Muscle of leg (tissue), 3 donors: ENCODE measurements at regions not wholly inside any gene's neighbourhood (a gene's known extent, or its start where the extent isn't known, plus 50 kb on each side); places are given as distances from the start of the nearest gene placed in this dataset.
A peak's percentile ranks its signal among the peaks of the same experiment; 100 is the strongest.
"Not testable (repeated sequence)": the region's sequence is repeated elsewhere in the genome, so short reads cannot be mapped to it uniquely, and the experiment has no call there.

Experiments used
- DNase-seq: peaks from one replicate; pipeline ENCODE4 v3.0.0; 2013
- H3K27ac ChIP-seq: one replicate; pipeline ENCODE4 v1.5.1; 2013; ENCODE audit warnings: mild to moderate bottlenecking, low read length, control low read depth
- H3K27me3 ChIP-seq: one replicate; pipeline ENCODE4 v1.6.1; 2013; ENCODE audit warnings: low read length; ENCODE audit not compliant: control insufficient read depth, insufficient read depth
- H3K36me3 ChIP-seq: one replicate; pipeline ENCODE4 v1.6.1; 2013; ENCODE audit warnings: low read length; ENCODE audit not compliant: control insufficient read depth, insufficient read depth
- H3K4me1 ChIP-seq: one replicate; pipeline ENCODE4 v1.6.1; 2013; ENCODE audit warnings: low read length; ENCODE audit not compliant: control insufficient read depth, insufficient read depth
- H3K4me3 ChIP-seq: one replicate; pipeline ENCODE4 v1.5.1; 2013; ENCODE audit warnings: low read length, control low read depth
- H3K9me3 ChIP-seq: replicated peaks from 2 replicates; pipeline ENCODE4 v1.6.1; 2013; ENCODE audit warnings: low read depth, low read length; ENCODE audit not compliant: control insufficient read depth
- WGBS: methylation state at CpG from one replicate; pipeline ENCODE4 v1.1.5; 2013; ENCODE audit warnings: missing lambda C conversion rate; ENCODE audit not compliant: insufficient coverage; 5-methylcytosine and 5-hydroxymethylcytosine counted together

- Histone ChIP-seq H3K27ac (no peak overlapping the region), H3K4me1 (no peaks in the 10 kb centered on the region), H3K4me3 (no peak overlapping the region), H3K9me3 (no peaks in the 10 kb centered on the region), H3K27me3 (no peaks in the 10 kb centered on the region), H3K36me3 (no peaks in the 10 kb centered on the region)
- 84% methylated on average over 2 of the region's 3 CpGs for WGBS
- no peak for DNase-seq
Observed at GRCh38 chr2:49619804-49620203, 465.5 kb upstream of the FSHR start.

- Histone ChIP-seq H3K4me3 (no peak overlapping the region), H3K36me3 (no peaks in the 10 kb centered on the region), H3K27ac (no peak overlapping the region), H3K4me1 (no peaks in the 10 kb centered on the region), H3K27me3 (no peaks in the 10 kb centered on the region), H3K9me3 (no peaks in the 10 kb centered on the region)
- WGBS: no CpG with 5 or more reads among the region's 3 CpGs
- DNase-seq: no peak
Observed at GRCh38 chr2:49618491-49618890, 464.2 kb upstream of the FSHR start.

GRCh38 chr2:49616800-49617199 is 462.5 kb upstream of the FSHR start:
- Histone ChIP-seq H3K4me3 (no peak overlapping the region), H3K36me3 (no peaks in the 10 kb centered on the region), H3K27ac (no peak overlapping the region), H3K4me1 (no peaks in the 10 kb centered on the region), H3K27me3 (no peaks in the 10 kb centered on the region), H3K9me3 (no peaks in the 10 kb centered on the region)
- WGBS: no CpG with 5 or more reads among the region's 2 CpGs
- DNase-seq: peak; percentile 44

- H3K4me3 ChIP-seq, H3K36me3 ChIP-seq, DNase-seq, H3K27ac ChIP-seq, H3K4me1 ChIP-seq, H3K9me3 ChIP-seq, H3K27me3 ChIP-seq: not testable (repeated sequence)
- WGBS: 91% methylated on average over 5 of the region's 5 CpGs
Observed at GRCh38 chr2:49611796-49612195, 457.5 kb upstream of the FSHR start.

- H3K4me3 ChIP-seq: no peak overlapping the region
- no peaks in the 10 kb centered on the region for H3K27me3 ChIP-seq
- H3K9me3 ChIP-seq: no peaks in the 10 kb centered on the region
- no peak for DNase-seq
- no peak overlapping the region for H3K27ac ChIP-seq
- no peaks in the 10 kb centered on the region for H3K4me1 ChIP-seq
- no CpG with 5 or more reads among the region's 3 CpGs for WGBS
- no peaks in the 10 kb centered on the region for H3K36me3 ChIP-seq
Observed at GRCh38 chr2:49600524-49600923, 446.2 kb upstream of the FSHR start.

GRCh38 chr2:49598231-49598630 is 443.9 kb upstream of the FSHR start:
- H3K4me3 ChIP-seq: no peak overlapping the region
- H3K4me1 ChIP-seq: no peaks in the 10 kb centered on the region
- no peak for DNase-seq
- no peaks in the 10 kb centered on the region for H3K9me3 ChIP-seq
- no CpG with 5 or more reads among the region's 1 CpG for WGBS
- no peaks in the 10 kb centered on the region for H3K27me3 ChIP-seq
- no peaks in the 10 kb centered on the region for H3K36me3 ChIP-seq
- no peak overlapping the region for H3K27ac ChIP-seq

GRCh38 chr2:49585921-49586320 is 431.6 kb upstream of the FSHR start:
- no CpG with 5 or more reads among the region's 3 CpGs for WGBS
- Histone ChIP-seq H3K4me1 (no peaks in the 10 kb centered on the region), H3K4me3 (no peak overlapping the region), H3K9me3 (no peaks in the 10 kb centered on the region), H3K27me3 (no peaks in the 10 kb centered on the region), H3K36me3 (no peaks in the 10 kb centered on the region), H3K27ac (no peak overlapping the region)
- no peak for DNase-seq

GRCh38 chr2:49582946-49583345 is 428.6 kb upstream of the FSHR start:
- Histone ChIP-seq H3K4me1 (no peaks in the 10 kb centered on the region), H3K27ac (no peak overlapping the region), H3K36me3 (no peaks in the 10 kb centered on the region), H3K4me3 (no peak overlapping the region), H3K27me3 (no peaks in the 10 kb centered on the region), H3K9me3 (no peaks in the 10 kb centered on the region)
- WGBS: no CpG with 5 or more reads among the region's 5 CpGs
- DNase-seq: peak; percentile 69

GRCh38 chr2:49577041-49577440 is 422.7 kb upstream of the FSHR start:
- Histone ChIP-seq H3K36me3 (no peaks in the 10 kb centered on the region), H3K4me3 (no peak overlapping the region), H3K27ac (no peak overlapping the region), H3K27me3 (no peaks in the 10 kb centered on the region), H3K4me1 (no peaks in the 10 kb centered on the region), H3K9me3 (no peaks in the 10 kb centered on the region)
- peak; percentile 76 for DNase-seq
- no CpG with 5 or more reads among the region's 1 CpG for WGBS

GRCh38 chr2:49569176-49569575 is 414.9 kb upstream of the FSHR start:
- H3K27ac ChIP-seq: no peak overlapping the region
- no peak overlapping the region for H3K4me3 ChIP-seq
- DNase-seq: peak; percentile 83
- 14% methylated on average over 1 of the region's 1 CpG for WGBS
- no peaks in the 10 kb centered on the region for H3K36me3 ChIP-seq
- H3K9me3 ChIP-seq: no peaks in the 10 kb centered on the region
- no peaks in the 10 kb centered on the region for H3K4me1 ChIP-seq
- H3K27me3 ChIP-seq: no peaks in the 10 kb centered on the region

GRCh38 chr2:49567811-49568600 is 413.7 kb upstream of the FSHR start:
- no peaks in the 10 kb centered on the region for H3K9me3 ChIP-seq
- H3K27ac ChIP-seq: no peak overlapping the region
- no peaks in the 10 kb centered on the region for H3K36me3 ChIP-seq
- no peaks in the 10 kb centered on the region for H3K4me1 ChIP-seq
- no peak overlapping the region for H3K4me3 ChIP-seq
- no peak for DNase-seq
- WGBS: no CpG with 5 or more reads among the region's 3 CpGs
- no peaks in the 10 kb centered on the region for H3K27me3 ChIP-seq
